PC-3 (cell line): ENCODE measurements at regions not wholly inside any gene's neighbourhood (a gene's known extent, or its start where the extent isn't known, plus 50 kb on each side); places are given as distances from the start of the nearest gene placed in this dataset.

ENCODE experiments used
- EZH2 ChIP-seq: fragments of 300-600 bp; sonication (generic); IDR thresholded peaks from one replicate; pipeline ENCODE4 v1.6.1; 2017; ENCODE audit warnings: antibody characterized with exemption, mild to moderate bottlenecking, low read length; ENCODE audit not compliant: unreplicated experiment
- EZH2phosphoT487 ChIP-seq: fragments of 300-600 bp; sonication (generic); IDR thresholded peaks from 2 replicates; pipeline ENCODE4 v1.6.1; 2018; ENCODE audit warnings: mild to moderate bottlenecking, antibody characterized with exemption, low read length, borderline replicate concordance
- TF ChIP-seq, protein P1 (sequence below): fragments of 300-600 bp; sonication (generic); conservative IDR thresholded peaks from 2 replicates; pipeline ENCODE4 v1.5.1; 2017; ENCODE audit warnings: antibody characterized with exemption, low read depth, mild to moderate bottlenecking, low read length

DNA sequence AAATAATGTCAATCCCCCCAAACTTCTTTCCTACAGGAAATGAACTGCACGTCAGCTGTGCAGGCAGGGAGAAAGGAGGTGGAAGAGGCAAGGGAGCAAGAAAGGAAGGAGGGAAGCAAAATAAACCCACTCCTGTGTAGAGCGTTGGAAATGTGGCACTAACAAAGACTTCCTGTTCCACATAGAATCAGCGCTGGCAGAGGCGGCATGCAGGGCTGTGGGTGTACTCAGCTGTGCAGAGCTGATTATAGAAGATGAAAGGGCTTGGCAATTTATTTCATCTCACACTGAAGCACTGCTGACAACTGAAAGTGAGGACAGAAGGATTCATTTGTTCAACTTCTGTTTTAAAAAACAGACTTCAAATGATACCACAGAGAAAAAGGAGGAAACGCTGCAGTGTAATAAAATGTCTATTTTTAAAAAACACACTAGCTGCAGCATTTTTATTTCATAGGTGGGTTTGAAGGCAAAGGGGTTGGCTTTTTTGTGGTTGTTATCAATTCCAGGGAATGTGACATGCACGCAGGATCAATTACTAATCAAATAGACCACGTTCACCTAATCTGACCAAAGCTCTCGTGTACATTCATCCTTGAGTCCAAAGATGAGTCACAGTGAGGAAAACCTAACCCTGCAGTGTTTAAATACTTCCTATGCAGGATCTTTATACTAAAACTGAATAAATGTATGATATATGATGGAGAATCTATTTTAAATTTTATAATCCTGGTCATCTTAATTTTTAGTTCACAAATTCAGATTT is 583.5 kb downstream of the ZNF608 start:
- TF ChIP-seq, protein P1, sequence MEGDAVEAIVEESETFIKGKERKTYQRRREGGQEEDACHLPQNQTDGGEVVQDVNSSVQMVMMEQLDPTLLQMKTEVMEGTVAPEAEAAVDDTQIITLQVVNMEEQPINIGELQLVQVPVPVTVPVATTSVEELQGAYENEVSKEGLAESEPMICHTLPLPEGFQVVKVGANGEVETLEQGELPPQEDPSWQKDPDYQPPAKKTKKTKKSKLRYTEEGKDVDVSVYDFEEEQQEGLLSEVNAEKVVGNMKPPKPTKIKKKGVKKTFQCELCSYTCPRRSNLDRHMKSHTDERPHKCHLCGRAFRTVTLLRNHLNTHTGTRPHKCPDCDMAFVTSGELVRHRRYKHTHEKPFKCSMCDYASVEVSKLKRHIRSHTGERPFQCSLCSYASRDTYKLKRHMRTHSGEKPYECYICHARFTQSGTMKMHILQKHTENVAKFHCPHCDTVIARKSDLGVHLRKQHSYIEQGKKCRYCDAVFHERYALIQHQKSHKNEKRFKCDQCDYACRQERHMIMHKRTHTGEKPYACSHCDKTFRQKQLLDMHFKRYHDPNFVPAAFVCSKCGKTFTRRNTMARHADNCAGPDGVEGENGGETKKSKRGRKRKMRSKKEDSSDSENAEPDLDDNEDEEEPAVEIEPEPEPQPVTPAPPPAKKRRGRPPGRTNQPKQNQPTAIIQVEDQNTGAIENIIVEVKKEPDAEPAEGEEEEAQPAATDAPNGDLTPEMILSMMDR = no peak
- TF ChIP-seq EZH2 (no peak), EZH2phosphoT487 (no peak)
